ENCODE measurements at regions not wholly inside any gene's neighbourhood (a gene's known extent, or its start where the extent isn't known, plus 50 kb on each side); places are given as distances from the start of the nearest gene placed in this dataset.

DNA sequence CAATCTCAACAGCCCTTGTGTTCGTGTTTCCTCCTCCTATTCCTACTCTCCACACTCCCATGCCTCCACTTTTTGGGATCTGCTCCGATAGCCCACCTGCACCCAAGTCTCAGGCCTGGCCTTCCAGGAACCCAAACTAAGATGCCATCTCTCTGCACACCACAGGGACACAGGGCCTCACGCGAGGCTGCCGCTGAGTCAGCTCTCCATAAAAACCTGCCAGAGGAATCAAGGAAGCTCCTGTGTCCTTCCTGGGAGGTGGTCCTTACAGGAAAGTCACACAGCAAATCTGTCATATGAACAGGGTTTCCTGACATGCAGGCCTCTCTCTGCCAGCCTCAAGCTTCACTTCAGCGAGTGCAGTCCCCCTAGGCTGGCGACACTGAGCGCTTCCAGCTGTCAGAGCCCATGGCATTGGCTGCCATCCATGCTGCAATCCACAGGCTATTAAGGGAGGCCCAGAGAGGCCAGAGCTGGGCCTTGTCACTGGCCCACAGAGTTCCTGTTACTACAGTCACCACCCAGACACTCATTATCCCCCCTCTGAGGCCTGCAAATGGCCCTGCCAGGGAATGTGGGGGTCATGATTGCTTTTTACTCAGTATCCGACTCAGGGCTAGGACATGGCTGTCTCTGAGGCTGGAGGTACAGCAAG lies 151.4 kb downstream of the OAT start:
- Histone ChIP-seq H3K36me3 (ENCODE audit: insufficient read depth, low read length) (no peaks in the 10 kb centered on the region), H3K9me3 (ENCODE audit: low read length) (no peaks in the 10 kb centered on the region), H2AFZ (ENCODE audit: low read length) (no peak overlapping the region), H3K4me3 (ENCODE audit: low read depth, low read length, poor library complexity, severe bottlenecking) (no peak overlapping the region), H3K27ac (ENCODE audit: low read depth, low read length, poor library complexity, severe bottlenecking) (no peak overlapping the region), H3K4me1 (ENCODE audit: insufficient read depth, low read length, poor library complexity, severe bottlenecking) (no peaks in the 10 kb centered on the region), H3K9me2 (ENCODE audit: insufficient read depth, low read length) (no peaks in the 10 kb centered on the region), H3K4me2 (ENCODE audit: low read length) (no peak overlapping the region), H4K20me1 (ENCODE audit: insufficient read depth, low read length) (no peaks in the 10 kb centered on the region), H3K79me2 (ENCODE audit: insufficient read depth, low read depth, low read length) (no peaks in the 10 kb centered on the region)
- no peak for TF ChIP-seq EZH2phosphoT487 (IDR thresholded peaks at IDR 0.05; ENCODE audit: borderline replicate concordance, low read depth, low read length)
- TF ChIP-seq, protein P1, sequence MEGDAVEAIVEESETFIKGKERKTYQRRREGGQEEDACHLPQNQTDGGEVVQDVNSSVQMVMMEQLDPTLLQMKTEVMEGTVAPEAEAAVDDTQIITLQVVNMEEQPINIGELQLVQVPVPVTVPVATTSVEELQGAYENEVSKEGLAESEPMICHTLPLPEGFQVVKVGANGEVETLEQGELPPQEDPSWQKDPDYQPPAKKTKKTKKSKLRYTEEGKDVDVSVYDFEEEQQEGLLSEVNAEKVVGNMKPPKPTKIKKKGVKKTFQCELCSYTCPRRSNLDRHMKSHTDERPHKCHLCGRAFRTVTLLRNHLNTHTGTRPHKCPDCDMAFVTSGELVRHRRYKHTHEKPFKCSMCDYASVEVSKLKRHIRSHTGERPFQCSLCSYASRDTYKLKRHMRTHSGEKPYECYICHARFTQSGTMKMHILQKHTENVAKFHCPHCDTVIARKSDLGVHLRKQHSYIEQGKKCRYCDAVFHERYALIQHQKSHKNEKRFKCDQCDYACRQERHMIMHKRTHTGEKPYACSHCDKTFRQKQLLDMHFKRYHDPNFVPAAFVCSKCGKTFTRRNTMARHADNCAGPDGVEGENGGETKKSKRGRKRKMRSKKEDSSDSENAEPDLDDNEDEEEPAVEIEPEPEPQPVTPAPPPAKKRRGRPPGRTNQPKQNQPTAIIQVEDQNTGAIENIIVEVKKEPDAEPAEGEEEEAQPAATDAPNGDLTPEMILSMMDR (conservative IDR thresholded peaks at IDR 0.05; ENCODE audit: low read length): no peak
- CTCF ChIA-PET (ENCODE audit: unreplicated experiment): no interaction called here
- no TSS peak for BruUV-seq (replicated peaks)
- DNase-seq (ENCODE audit: low spot score): no peak
- intact Hi-C loops (cut with micrococcal nuclease; ENCODE audit: unreplicated experiment): no loop called here
- POLR2A ChIA-PET: interaction anchor here (0.6 kb wide), 1 partner anchor 128 kb away, joined by 5 read pairs; no protein-coding TSS in a partner anchor

DNA sequence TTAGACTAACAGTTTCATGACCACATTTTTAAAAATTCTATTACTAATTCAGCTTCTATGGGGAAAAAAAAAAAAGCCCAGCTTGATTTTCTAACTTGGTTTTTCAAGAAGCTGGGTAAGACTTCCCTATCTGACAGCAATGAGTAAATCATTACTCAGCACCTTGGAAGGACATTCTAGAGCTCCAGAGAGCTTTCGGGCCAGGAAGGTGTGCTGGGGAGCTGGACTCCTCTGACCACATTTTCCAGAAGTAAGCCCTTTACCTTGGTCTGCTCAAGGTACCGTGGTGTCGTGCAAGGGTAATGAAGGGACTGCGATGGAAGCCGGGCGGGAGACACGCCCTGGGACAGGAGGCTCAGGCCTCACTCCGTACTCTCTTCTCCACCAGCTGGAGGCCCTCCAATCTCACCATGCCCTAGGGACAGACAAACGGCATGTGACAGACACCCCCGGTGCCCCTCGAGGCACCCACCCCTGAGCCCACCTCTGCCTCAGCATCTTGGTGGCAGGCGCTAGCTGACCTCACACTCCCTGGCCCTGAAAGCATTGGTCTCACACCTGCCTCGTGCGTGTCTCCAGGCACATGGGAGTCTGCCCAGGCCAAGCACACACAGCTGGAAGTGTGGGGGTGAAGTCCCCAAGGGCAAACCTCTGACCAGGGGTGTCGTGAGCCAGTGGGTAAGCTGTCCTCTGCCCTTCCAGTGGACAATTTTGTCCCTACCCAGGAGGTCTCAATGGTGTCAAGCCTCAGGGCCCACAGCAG lies 152.1 kb downstream of the OAT start:
- intact Hi-C loops (cut with micrococcal nuclease; ENCODE audit: unreplicated experiment): no loop called here

More for the DNA sequence above, 152.1 kb downstream of the OAT start:
- Histone ChIP-seq H3K36me3 (ENCODE audit: insufficient read depth, low read length) (no peaks in the 10 kb centered on the region), H3K27ac (ENCODE audit: low read depth, low read length, poor library complexity, severe bottlenecking) (no peak overlapping the region), H2AFZ (ENCODE audit: low read length) (no peak overlapping the region), H3K9me3 (ENCODE audit: low read length) (no peaks in the 10 kb centered on the region), H3K79me2 (ENCODE audit: insufficient read depth, low read depth, low read length) (no peaks in the 10 kb centered on the region), H4K20me1 (ENCODE audit: insufficient read depth, low read length) (no peaks in the 10 kb centered on the region), H3K4me3 (ENCODE audit: low read depth, low read length, poor library complexity, severe bottlenecking) (no peak overlapping the region), H3K4me1 (ENCODE audit: insufficient read depth, low read length, poor library complexity, severe bottlenecking) (no peaks in the 10 kb centered on the region), H3K9me2 (ENCODE audit: insufficient read depth, low read length) (no peaks in the 10 kb centered on the region), H3K4me2 (ENCODE audit: low read length) (no peak overlapping the region)
- no peak for TF ChIP-seq EZH2phosphoT487 (IDR thresholded peaks at IDR 0.05; ENCODE audit: borderline replicate concordance, low read depth, low read length)
- TF ChIP-seq, protein P1 (conservative IDR thresholded peaks at IDR 0.05; ENCODE audit: low read length): no peak
- ChIA-PET POLR2A (interaction anchor here (0.6 kb wide), 1 partner anchor 129 kb away, joined by 5 read pairs; no protein-coding TSS in a partner anchor), CTCF (ENCODE audit: unreplicated experiment) (no interaction called here)
- BruUV-seq (replicated peaks): no TSS peak
- DNase-seq (ENCODE audit: low spot score): no peak
